ENCODE measurements at regions not wholly inside any gene's neighbourhood (a gene's known extent, or its start where the extent isn't known, plus 50 kb on each side); places are given as distances from the start of the nearest gene placed in this dataset.

DNA sequence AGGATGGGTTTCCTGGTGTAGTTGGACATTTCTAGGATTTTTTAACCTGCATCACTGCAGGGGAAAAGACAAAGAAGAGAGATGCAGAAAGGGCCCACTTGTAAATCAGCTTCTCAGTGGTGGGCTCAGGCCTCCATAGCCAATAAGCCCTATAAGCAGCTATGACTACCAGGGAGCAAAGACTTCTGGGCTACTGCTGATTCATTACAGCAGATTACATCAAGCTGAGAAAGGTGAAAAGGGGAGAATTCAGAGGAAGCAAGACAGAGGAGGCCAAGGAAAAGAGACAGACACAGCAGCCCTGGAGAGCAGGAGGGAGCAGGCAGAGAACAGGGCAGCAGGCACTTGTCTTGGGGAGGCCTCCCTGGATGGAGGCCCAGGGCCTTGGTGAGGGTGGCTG is 95.2 kb downstream of the KCNA5 start:
- TF ChIP-seq EZH2 (IDR thresholded peaks at IDR 0.05; ENCODE audit: borderline replicate concordance, low read depth, low read length, severe bottlenecking) (no peak), CTCF (IDR thresholded peaks at IDR 0.05; ENCODE audit: extremely low read depth in 1 of 2, insufficient read depth in 1 of 2, low read depth in 1 of 2, low read length in 2 of 2) (no peak), MAX (IDR thresholded peaks at IDR 0.05; ENCODE audit: insufficient read depth, insufficient read length) (no peak), JUN (IDR thresholded peaks at IDR 0.05; ENCODE audit: borderline replicate concordance, insufficient read depth, insufficient read length, low read depth) (no peak), POLR2AphosphoS5 (IDR thresholded peaks at IDR 0.05; ENCODE audit: insufficient read depth, low read depth, low read length) (no peak), POLR2A (IDR thresholded peaks at IDR 0.05; ENCODE audit: low read depth, low read length) (no peak), MYC (IDR thresholded peaks at IDR 0.05; ENCODE audit: low read depth, low read length) (no peak), GATA2 (IDR thresholded peaks at IDR 0.05; ENCODE audit: insufficient read depth, insufficient read length, low read depth, low read length) (no peak)

Measured in endothelial cell of umbilical vein (primary cell).